ENCODE measurements at regions not wholly inside any gene's neighbourhood (a gene's known extent, or its start where the extent isn't known, plus 50 kb on each side); places are given as distances from the start of the nearest gene placed in this dataset.
"Not testable (repeated sequence)": the region's sequence is repeated elsewhere in the genome, so short reads cannot be mapped to it uniquely, and the experiment has no call there.

- H3K14ac ChIP-seq (ENCODE audit: insufficient read length); H3K18ac ChIP-seq (ENCODE audit: extremely low read depth, low read length); H2BK12ac ChIP-seq (ENCODE audit: low read depth, low read length); H4K5ac ChIP-seq (ENCODE audit: insufficient read length, low read depth, low read length); H3K4me2 ChIP-seq (ENCODE audit: insufficient read depth in 1 of 2, low read depth in 2 of 2, low read length in 2 of 2); CTCF ChIA-PET (ENCODE audit: partially characterized antibody); H3K79me2 ChIP-seq (ENCODE audit: control insufficient read depth in 1 of 2, insufficient read depth in 2 of 2, low read length in 2 of 2); H4K8ac ChIP-seq (ENCODE audit: extremely low read depth, insufficient read depth, low read length); H2BK120ac ChIP-seq (replicated peaks; ENCODE audit: low read depth, low read length); H2BK20ac ChIP-seq (ENCODE audit: low read length); H4K20me1 ChIP-seq (replicated peaks in 1 of 2; ENCODE audit: control insufficient read depth in 1 of 2, insufficient read depth in 2 of 2, low read length in 2 of 2); H3K4ac ChIP-seq (replicated peaks; ENCODE audit: insufficient read length, low read depth, low read length); H3K9ac ChIP-seq (replicated peaks in 1 of 4; ENCODE audit: extremely low read depth in 1 of 4, low read depth in 3 of 4, low read length in 3 of 4); H2BK5ac ChIP-seq (ENCODE audit: low read depth, low read length); H2AFZ ChIP-seq (ENCODE audit: low read length); H3K4me3 ChIP-seq (ENCODE audit: extremely low read depth in 1 of 4, insufficient read depth in 2 of 4, low read depth in 3 of 4, low read length in 4 of 4); H3K79me1 ChIP-seq (ENCODE audit: low read depth, low read length); H3K27me3 ChIP-seq (replicated peaks in 1 of 4; ENCODE audit: control insufficient read depth in 3 of 4, extremely low read depth in 1 of 4, insufficient read depth in 3 of 4, low read length in 3 of 4); POLR2A ChIA-PET (ENCODE audit: partially characterized antibody); H3K56ac ChIP-seq (replicated peaks; ENCODE audit: insufficient read length, low read depth, low read length); H4K91ac ChIP-seq (replicated peaks; ENCODE audit: insufficient read length, low read length); H2BK15ac ChIP-seq (ENCODE audit: low read length); DNase-seq (ENCODE audit: low read depth in 1 of 2, low spot score in 2 of 2); H3K27ac ChIP-seq (ENCODE audit: low read depth, low read length); H3K23ac ChIP-seq (ENCODE audit: insufficient read length); H3K4me1 ChIP-seq (replicated peaks in 1 of 4; ENCODE audit: control insufficient read depth in 3 of 4, insufficient read depth in 4 of 4, low read length in 3 of 4); FAIRE-seq; H3K23me2 ChIP-seq (ENCODE audit: low read depth, low read length); H2AK5ac ChIP-seq (ENCODE audit: low read depth, low read length): not testable (repeated sequence)
- peaks cover 0 to 13% of the 10 kb centered on the region in 2 experiments; a peak in 1 of 4 replicates for H3K9me3 ChIP-seq (ENCODE audit: insufficient read depth in 2 of 2, low read depth in 1 of 2, low read length in 1 of 2)
- WGBS, 2 experiments (ENCODE audit: extremely low coverage in 1 of 2, insufficient coverage in 1 of 2, insufficient read length in 1 of 2, insufficient replicate concordance in 2 of 2, low coverage in 1 of 2, low lambda C conversion rate in 2 of 2, missing lambda C conversion rate in 1 of 2) = 87% methylated on average over 6 of the region's 27 CpGs; no CpG with 5 or more reads in 1 of the 2 experiments
- peaks cover 0 to 51% (median 25%) of the 10 kb centered on the region in 4 experiments; a peak in 6 of 8 replicates for H3K36me3 ChIP-seq (ENCODE audit: control insufficient read depth in 2 of 4, insufficient read depth in 4 of 4, low read length in 3 of 4)
Measured at GRCh38 chr7:149553991-149554390, 56.4 kb upstream of the ZNF746 start.

Data from H1 (cell line).